Iris pigment epithelial cell (primary cell): ENCODE measurements at regions not wholly inside any gene's neighbourhood (a gene's known extent, or its start where the extent isn't known, plus 50 kb on each side); places are given as distances from the start of the nearest gene placed in this dataset.
A peak's percentile ranks its signal among the peaks of the same experiment; 100 is the strongest.
"Not testable (repeated sequence)": the region's sequence is repeated elsewhere in the genome, so short reads cannot be mapped to it uniquely, and the experiment has no call there.

Source experiments
- DNase-seq: peaks from one replicate; pipeline ENCODE4 v3.0.0-alpha.2; 2011; ENCODE audit warnings: low read depth

DNA sequence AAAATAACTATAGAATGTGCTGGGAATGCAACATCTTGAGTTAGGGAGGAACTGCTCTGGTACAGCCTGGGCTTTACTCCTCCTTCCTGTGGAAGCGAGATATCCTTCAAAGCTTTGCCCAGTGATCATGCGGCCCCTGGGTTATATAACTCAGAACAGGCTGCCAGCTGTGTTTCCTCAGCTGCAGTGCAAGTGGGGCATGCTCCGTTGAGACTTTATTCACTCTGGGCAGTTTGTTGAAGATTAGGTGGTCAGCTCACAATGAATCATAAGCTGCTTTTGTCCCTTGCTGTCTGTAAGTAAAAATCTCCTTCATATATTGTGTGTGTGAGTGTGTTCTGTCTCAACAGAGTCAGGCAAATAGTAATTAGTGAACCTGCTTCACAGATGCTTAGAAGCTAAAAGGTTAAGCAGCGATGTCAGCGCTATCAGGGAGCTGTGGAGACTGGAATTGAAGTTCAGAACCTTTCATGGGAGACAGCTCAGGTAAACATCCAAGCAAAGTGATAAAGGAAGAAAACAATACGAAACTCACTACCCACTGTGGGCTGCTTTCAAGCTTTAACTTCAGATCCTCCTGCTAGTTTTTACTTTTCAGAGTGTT lies 688.4 kb downstream of the HTR1B start:
- DNase-seq: peak; percentile 21

DNA sequence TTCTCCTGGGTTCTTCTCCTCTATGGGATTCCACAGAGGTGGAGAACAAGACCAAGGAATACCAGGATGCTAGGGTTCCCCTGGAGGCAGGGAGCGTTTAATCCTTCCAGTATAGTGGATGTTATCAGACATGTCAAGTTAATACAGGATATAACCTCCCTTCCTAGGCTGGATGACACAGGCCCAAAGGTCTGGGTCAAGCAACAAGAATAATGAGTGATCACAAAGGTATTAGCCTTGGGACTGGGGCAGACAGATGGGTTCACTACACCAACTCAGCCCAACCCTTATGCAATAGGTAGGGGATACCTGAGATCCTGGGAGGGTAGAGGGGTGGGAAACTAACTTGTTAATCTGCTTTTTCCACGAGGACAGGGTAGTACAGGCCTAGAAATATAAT lies 690.3 kb downstream of the HTR1B start:
- no peak for DNase-seq

DNA sequence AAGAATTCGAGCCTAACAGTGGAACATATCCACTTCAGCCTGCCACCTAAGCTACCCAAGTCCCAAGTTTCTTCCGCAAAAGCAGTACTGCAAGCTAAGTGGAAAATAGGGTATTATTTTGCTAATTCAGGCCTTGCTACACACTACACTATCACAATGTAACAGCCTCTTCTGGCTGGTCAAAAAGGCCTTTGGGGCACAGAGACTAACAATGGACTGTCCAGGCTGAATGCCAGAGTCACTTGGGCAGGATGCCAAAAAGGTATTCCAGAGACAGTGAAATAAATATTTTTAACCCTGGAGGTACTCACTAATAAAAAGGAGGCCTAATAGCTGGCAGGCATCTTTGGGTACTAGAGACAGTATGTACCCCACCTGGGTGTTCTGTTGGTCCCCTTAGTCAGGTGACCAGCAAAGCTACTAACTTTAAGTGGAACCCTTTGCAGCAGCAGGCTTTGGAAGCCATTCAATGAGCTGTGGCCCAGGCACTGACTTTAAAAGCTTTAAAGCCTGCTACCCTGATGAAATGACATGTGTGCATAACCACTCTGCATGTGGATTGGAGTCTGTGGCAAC lies 692.1 kb downstream of the HTR1B start:
- DNase-seq: no peak

DNA sequence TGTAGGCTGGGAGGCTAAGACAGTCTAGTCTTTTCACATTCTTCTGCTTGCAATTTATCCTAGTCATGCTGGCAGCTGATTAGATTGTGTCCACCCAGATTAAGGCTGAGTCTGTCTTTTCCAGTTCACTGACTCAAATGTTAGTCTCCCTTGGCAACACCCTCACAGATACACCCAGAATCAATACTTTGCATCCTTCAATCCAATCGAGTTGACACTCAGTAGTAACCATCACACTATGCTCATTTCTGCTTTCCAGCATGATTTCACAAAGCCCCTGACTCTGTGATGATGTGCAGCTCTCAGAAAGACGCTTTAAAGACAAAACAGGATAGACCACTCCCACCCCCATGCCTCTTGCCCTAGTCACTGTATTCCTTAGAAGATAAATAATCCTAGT lies 693.0 kb downstream of the HTR1B start:
- DNase-seq: peak; percentile 14

DNA sequence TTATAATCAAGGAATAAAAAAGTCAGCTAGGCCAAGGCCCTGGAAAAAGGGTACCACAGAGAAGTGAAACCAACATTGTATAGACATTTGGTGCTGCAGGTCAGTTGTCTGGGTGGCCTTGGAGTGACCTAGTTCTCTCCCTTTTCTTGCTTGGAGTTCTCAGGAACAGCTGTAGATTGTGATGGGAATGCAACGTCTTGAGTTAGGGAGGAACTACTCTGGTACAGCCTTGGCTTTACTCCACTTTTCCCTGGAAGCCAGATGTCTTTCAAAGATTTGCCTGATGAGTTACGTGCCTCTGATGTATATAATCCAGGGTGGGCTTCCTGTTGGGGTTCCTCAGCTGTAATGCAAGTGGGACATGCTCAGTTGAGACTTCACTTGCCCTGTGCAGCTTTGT lies 694.7 kb downstream of the HTR1B start:
- no peak for DNase-seq

DNA sequence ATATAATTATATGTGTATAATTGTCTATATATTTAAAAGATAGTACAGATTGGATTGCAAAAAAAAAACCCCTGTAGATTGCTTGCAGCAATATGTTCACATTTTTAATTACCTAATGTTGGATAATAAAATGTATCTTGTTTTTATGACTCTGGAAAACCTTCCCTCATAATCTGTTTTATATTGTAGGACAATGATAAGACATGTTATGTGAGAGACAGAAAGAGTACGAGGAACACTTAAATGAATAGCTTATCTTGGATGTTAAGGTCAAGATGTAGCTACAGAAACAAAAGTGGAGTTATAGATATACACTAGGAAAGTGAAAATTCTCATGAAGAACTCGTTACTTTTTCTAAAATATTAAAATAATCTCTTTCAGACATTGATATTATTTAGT lies 691.6 kb upstream of the IMPG1 start:
- DNase-seq: no peak

DNA sequence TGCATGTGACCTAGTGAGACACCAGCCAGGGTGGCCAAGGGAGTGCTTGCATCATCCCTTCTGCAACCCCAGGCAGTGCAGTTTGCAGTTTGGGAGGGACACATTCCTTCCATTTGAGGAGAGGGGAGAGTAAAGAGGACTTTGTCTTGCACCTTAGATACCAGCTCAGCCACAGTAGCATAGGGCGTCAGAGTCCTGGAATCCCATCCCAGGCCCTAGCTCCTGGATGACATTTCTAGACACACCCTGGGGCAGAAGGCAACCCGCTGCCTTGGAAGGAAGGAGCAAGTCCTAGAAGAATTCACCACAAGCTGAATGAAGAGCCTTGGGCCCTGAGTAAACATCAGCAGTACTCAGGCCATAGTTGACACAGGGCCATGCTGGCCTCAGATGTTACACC lies 680.4 kb upstream of the IMPG1 start:
- DNase-seq: no peak

DNA sequence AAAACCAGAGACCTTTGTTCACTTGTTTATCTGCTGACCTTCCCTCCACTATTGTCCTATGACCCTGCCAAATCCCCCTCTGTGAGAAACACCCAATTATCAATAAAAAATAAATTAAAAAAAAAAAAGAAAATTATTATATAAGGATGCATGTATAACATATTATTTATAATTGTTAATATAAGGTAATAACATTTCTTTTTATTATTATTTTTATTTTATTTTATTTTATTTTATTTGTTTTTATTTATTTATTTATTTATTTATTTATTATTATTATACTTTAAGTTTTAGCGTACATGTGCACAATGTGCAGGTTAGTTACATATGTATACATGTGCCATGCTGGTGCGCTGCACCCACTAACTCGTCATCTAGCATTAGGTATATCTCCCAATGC lies 672.9 kb upstream of the IMPG1 start:
- not testable (repeated sequence) for DNase-seq

DNA sequence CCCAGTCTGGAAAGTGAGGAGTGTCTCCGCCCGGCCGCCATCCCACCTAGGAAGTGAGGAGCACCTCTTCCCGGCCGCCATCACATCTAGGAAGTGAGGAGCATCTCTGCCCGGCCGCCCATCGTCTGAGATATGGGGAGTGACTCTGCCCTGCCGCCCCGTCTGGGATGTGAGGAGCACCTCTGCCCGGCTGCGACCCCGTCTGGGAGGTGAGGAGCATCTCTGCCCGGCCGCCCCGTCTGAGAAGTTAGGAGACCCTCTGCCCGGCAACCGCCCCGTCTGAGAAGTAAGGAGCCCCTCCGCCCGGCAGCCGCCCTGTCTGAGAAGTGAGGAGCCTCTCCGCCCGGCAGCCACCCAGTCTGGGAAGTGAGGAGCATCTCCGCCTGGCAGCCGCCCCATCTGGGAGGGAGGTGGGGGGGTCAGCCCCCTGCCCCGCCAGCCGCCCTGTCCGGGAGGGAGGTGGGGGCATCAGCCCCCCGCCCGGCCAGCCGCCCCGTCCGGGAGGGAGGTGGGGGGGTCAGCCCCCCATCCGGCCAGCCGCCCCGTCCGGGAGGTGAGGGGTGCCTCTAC lies 671.8 kb upstream of the IMPG1 start:
- DNase-seq: not testable (repeated sequence)

DNA sequence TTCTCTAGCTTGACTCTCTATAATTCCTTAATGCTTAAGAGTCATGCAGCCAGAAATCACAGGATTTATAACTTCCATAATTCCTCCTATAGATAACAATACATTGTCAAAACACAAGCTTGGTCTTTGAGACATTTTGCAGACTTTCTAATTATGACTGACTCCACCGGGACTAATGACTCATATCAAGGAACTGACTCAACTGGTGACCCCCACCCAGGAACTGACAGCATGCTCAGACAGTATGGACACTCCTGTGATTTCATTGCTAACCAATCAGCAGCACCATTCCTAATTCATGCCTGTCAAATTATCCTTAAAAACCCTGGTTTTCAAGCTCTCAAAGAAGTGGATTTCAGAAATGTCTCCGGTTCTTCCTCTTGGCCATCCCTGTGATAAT lies 670.5 kb upstream of the IMPG1 start:
- DNase-seq: peak; percentile 34

DNA sequence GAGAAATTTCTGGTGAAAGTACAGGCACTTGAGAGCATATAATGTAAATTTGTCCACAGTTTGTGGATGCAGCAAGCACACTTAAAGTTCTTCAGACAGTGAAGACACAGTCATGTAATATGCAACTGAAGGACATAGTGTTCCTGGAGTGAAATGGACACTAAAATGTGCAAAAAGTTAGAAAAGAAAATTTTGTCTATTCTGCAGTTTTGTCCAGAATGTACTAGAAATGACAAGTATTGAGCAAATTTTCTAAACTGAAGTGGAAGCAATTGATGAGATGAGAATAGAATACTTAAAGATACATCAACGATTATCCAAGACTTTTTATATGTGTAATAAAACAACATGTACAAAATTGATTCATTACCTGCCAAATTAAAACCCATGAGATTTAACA lies 647.0 kb upstream of the IMPG1 start:
- no peak for DNase-seq

DNA sequence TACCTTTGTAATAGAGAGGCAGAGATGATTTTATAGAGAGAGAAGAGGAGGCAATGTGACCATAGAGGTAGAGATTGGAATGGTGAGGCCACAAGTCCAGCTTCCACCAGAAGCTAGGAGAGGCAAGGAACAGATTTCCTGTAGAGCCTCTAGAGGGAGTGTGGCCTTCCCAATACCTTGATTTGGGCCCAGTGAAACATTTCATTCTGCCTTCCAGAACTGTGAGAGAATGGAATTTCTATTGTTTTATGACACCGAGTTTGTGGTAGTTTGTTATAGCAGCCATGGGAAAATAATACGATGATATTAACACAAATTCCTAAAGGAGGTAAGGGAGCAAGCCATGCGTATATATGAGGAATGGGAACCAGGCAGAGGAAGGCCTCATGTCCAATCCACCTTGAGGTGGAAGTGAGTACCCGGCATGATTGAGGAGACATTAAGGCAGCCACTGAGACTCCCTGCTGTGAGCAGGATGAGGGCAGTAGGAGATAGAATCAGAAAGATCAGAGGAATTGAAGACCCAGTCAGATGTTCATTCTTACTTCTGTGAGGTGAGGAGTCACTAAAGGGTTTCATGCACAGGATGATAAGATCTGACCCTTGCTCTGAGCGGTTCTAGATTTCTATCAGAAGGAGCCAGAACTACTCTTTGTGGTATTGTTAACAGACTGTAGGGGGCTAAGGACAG lies 636.3 kb upstream of the IMPG1 start:
- DNase-seq: no peak

DNA sequence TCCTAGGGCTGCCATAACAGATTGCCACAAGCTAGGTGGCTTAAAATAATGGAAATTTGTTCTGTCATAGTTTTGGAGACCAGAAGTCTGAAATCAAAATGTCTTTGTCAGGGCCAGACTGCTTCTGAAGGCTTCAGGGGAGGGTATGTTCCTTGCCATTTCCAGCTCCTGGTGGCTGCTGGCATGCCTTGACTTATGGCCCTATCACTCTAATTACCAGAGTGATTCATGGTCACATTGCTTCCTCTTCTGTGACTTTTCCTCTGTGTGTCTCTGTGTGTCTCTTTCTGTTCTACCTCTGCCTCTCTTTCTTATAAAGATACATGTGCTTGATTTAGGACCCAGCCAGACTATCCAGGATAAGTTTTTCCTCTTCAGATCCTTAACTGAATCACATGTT lies 635.2 kb upstream of the IMPG1 start:
- no peak for DNase-seq

DNA sequence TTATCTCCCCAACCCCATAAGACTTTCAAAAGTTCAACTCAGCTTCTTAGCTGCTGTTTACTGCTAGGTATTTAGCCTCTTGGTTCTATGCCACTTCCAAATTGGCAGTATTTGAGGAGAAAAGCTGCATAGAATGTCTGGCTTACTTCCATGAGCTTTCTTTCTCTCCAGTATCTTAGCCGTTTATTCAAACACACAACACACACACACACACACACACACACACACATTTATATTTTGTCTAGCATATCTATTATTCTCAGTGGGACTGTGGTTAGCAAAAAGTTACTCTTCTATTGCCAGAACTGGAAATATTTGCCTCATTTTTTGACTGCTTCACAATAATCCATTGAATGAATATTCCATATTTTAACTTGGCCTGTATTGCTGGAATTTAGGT lies 634.2 kb upstream of the IMPG1 start:
- DNase-seq: no peak

DNA sequence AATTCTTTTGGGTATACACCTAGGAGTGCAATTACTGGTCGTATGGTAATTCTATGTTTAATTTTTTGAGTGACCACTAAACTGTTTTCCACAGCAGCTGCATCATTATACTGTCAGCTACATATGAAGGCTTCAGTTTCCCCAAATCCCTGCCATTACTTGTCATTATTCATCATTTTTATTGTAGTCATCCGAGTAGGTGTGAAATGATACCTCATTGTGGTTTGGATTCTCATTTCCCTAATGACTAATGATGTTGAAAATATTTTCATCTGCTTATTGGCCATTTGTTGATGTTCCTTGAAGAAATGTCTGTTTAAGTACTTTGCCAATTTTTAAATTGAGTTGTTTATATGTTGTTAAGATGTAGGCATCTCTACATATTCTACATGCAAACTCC lies 633.6 kb upstream of the IMPG1 start:
- DNase-seq: no peak

DNA sequence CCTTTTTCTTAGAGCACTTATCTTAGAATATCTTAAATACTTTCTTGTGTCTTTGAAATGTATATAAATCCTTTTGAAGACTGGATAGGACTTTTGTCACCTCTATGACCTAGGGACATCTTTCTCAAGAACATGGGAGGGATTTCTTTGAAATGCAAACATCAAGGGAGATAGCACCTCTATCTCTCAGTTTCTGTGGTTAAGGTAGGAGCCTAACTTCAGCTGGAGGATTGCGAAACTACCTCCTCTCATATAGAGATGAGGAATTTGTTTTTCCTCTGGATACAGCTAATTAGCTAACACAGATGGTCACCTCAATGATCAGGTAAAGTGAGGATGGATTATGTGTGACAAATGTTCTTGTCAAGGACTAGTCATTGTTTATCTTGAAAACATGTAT lies 631.3 kb upstream of the IMPG1 start:
- peak; percentile 5 for DNase-seq

DNA sequence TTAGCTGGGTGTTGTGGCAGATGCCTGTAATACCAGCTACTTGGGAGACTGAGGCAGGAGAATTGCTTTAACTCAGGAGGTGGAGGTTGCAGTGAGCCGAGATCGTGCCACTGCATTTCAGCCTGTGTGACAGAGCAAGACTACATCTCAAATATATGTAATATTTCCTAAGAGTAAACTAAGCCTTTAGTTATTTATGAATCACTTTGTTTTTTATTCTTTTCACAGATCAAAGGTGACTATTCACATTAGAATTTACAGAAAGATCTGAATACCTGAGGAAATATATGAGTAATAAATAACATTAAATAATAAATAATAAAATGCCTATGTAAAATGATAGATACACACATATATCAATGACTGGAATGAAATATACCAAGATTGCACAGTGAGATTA lies 630.8 kb upstream of the IMPG1 start:
- peak; percentile 6 for DNase-seq

DNA sequence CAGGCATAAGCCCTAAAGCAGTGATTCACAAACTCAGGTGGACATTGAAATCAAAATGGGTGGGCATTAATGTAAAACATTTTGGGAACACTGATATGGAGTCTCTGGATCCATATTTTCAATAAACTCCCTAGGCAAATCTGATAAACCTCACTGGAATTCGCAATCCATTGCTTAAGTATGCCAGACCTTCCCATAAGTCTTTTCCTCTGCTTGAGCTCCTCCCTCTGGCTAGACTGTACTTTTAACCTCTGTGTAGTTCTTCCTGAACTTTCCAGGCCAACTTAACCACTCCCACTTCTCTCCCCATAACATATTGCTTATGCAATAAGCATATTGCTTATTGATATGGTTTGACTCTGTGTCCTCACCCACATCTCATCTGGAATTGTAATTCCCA lies 629.7 kb upstream of the IMPG1 start:
- peak; percentile 37 for DNase-seq

DNA sequence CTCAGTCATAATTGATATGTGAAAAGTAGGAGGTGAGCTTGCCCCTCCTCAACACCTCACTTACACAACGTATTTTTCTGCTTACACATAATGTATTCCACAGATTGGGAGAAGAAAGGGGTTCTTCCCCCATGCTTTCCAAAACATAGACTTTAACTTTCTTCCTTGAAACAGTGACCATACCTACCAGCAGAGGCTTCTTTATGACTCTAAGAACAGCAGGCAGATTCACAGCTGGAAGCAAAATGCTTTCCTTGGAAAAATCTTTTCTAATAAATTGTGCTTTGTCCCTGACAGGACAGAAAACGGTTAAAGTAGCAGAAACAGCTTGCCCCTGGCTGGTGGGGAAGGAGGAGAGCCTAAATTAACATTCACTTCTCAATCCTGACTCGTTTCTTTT lies 629.1 kb upstream of the IMPG1 start:
- DNase-seq: no peak

DNA sequence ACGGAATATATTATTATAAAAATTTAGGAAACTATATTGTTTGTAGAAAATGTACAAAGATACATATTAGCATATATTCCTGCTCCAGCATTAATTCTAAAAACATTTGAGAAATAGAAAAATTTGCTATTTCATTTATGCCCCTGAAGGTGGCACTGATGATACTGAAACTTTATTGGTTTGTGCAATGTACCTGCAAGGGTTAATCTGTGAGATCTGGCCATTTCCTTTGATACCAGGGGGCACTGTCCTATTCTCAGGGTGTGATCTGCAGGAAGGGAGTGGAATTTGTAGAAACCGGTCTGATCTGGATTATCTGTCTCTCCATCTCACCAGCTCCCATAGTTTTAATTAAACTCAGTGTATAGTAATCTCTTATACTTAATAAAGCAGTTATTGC lies 625.1 kb upstream of the IMPG1 start:
- DNase-seq: peak; percentile 42

DNA sequence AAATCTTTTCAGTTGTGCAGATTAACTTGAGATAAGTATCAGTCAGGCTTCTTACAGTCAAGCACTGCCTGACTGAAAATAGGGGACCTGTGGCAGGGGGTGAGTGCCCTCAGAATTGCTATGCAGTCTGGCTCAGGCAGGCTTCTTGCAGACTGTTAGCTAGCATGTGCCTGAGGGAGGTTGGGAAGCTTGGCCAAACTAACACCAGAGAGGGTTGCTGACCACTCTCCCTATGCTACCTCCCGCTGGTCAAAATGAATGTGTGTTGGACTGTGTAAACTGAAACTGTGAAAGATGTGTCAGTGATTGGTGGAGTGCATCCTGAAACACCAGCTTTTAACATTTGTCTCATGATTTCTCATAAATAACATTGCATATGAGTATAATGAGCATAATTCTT lies 622.3 kb upstream of the IMPG1 start:
- DNase-seq: no peak

DNA sequence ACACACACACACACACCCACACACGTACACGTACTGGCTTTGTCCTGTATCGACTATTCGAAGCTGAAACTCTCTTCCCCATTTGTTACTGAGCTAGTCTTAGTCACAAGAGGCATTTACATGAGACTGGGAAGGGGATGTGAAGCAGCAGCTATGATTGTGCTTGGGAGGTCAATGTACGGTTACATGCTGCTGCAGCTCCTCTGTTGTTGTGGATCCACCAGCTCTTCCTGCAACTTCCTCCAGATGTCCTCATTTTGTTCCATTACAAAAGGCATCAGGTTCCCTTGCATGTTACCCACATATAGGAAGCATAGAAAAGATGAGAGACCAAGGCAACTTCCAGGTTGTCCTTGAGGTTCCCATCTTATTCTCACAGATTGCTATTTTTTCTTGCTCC lies 612.4 kb upstream of the IMPG1 start:
- DNase-seq: peak; percentile 31

DNA sequence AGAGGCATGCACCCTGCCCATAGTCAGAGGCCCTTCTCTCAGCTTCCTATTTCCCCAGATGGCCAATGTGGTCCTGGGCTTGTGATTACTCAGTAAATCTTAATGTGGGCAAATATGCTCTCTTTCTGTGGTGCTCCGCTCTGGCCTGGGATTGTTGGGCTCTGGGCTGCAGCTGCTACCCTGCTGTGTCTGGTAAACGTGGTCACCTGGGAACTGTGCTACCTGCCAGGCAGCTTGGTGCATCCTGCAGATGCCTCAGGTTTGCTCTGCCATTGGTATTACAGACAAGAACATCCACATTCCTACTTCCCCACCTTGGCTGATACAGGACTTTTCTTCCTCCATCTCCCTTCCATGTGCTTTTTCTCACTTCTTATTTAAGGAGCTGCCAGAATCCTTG lies 611.5 kb upstream of the IMPG1 start:
- no peak for DNase-seq

DNA sequence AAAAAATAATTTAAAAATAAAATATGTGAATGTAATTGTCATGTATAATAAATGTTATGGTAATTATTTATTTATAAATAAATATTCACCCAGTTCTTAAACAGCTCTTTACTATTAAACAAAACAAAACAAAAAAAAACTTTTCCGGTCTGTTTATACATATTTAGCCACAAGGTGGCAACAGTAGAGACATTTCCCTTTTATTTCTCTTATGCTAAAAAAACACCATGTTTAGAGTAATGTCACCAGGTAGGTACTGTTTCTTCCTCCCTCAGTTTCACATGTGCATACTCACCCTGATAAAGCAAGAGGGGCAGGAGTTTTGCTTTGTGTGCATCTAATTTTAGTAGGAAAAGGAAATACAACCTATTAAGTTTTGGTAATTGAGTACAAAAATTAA lies 610.4 kb upstream of the IMPG1 start:
- peak; percentile 15 for DNase-seq
